SU-DHL-6 (cell line): ENCODE measurements at regions not wholly inside any gene's neighbourhood (a gene's known extent, or its start where the extent isn't known, plus 50 kb on each side); places are given as distances from the start of the nearest gene placed in this dataset.
"Not testable (repeated sequence)": the region's sequence is repeated elsewhere in the genome, so short reads cannot be mapped to it uniquely, and the experiment has no call there.

ENCODE experiments used
- H2AFZ ChIP-seq: fragments of 200-600 bp; sonication (generic); 2 replicates; pipeline ENCODE4 v1.6.1; 2014; ENCODE audit warnings: low read depth, mild to moderate bottlenecking, moderate library complexity, mixed read lengths, antibody characterized with exemption, low read length; ENCODE audit not compliant: severe bottlenecking
- H3F3A ChIP-seq: fragments of 200-600 bp; shearing (Covaris generic); 2 replicates; pipeline ENCODE4 v1.6.0; 2016; ENCODE audit warnings: antibody characterized with exemption, mild to moderate bottlenecking; ENCODE audit not compliant: insufficient read depth
- H3K27ac ChIP-seq: fragments of 200-600 bp; sonication (generic); 2 replicates; pipeline ENCODE4 v1.5.1; 2016; ENCODE audit warnings: low read depth, mild to moderate bottlenecking, low read length, moderate library complexity, mixed read lengths
- H3K27me3 ChIP-seq: fragments of 200-600 bp; sonication (generic), shearing (Covaris generic); 2 replicates; pipeline ENCODE4 v1.6.0; 2014; ENCODE audit warnings: mild to moderate bottlenecking, low read length
- H3K36me3 ChIP-seq: fragments of 200-600 bp; sonication (generic); 2 replicates; pipeline ENCODE4 v1.6.1; 2014; ENCODE audit warnings: mild to moderate bottlenecking, low read length, mixed read lengths
- H3K4me2 ChIP-seq: fragments of 300-600, 200-600 bp; shearing (Covaris generic), sonication (generic); 2 replicates; pipeline ENCODE4 v1.6.0; 2014; ENCODE audit warnings: low read length, low read depth, mild to moderate bottlenecking; ENCODE audit not compliant: poor library complexity, severe bottlenecking
- H3K4me3 ChIP-seq: fragments of 200-600 bp; sonication (generic); 2 replicates; pipeline ENCODE4 v1.5.1; 2014; ENCODE audit warnings: antibody characterized with exemption, low read length, mild to moderate bottlenecking, mixed read lengths; ENCODE audit not compliant: insufficient read depth, poor library complexity, severe bottlenecking
- H3K79me2 ChIP-seq: fragments of 200-600 bp; sonication (generic); 2 replicates; pipeline ENCODE4 v1.6.1; 2014; ENCODE audit warnings: mild to moderate bottlenecking, low read length, moderate library complexity; ENCODE audit not compliant: insufficient read depth
- H3K9ac ChIP-seq: fragments of 200-600 bp; sonication (generic); 2 replicates; pipeline ENCODE4 v1.7.0; 2014; ENCODE audit warnings: mild to moderate bottlenecking, low read length
- H3K9me2 ChIP-seq: fragments of 200-600 bp; sonication (generic); replicated peaks from 2 replicates; pipeline ENCODE4 v1.6.1; 2014; ENCODE audit warnings: low read length; ENCODE audit not compliant: insufficient read depth
- H3K9me3 ChIP-seq: fragments of 200-600 bp; sonication (generic); 2 replicates; pipeline ENCODE4 v1.6.1; 2014; ENCODE audit warnings: low read length, mixed read lengths; ENCODE audit not compliant: insufficient read depth
- H4K20me1 ChIP-seq: fragments of 200-600 bp; sonication (generic); 2 replicates; pipeline ENCODE4 v1.6.1; 2014; ENCODE audit warnings: low read depth, mild to moderate bottlenecking, antibody characterized with exemption, low read length, moderate library complexity, mixed read lengths
- CTCF ChIP-seq: fragments of 200-600 bp; sonication (generic); IDR thresholded peaks from one replicate; pipeline ENCODE4 v1.5.1; 2017; ENCODE audit warnings: antibody characterized with exemption, mild to moderate bottlenecking, low read length, moderate library complexity; ENCODE audit not compliant: insufficient read depth, poor library complexity, severe bottlenecking
- EZH2phosphoT487 ChIP-seq: fragments of 200-600 bp; sonication (generic), shearing (Covaris generic); conservative IDR thresholded peaks from 2 replicates; pipeline ENCODE4 v1.6.1; 2018; ENCODE audit warnings: mild to moderate bottlenecking, antibody characterized with exemption, low read length, moderate library complexity, mixed read lengths

DNA sequence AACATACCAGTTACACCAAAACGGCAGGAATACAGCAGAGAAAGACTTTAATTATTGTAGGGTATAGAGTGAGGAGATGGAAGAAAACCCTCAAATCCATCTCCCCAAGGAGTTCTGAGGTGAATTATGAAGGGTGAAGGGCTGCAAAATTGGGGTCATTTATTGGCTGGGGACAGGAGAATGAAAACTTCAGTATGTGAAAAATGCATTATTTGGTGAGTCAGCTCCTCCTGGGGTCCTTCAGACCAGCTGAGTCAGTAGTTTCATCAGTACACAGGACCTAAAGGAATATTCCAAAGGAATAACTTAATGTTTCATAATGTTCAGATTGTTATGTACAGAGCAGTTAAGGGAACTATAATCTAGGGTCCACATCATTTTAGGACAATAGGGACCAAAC lies 566.0 kb downstream of the GBE1 start:
- H3K27me3 ChIP-seq, result no peaks in the 10 kb centered on the region
- H4K20me1 ChIP-seq, result no peaks in the 10 kb centered on the region
- no peak overlapping the region for H3K9ac ChIP-seq
- H3F3A ChIP-seq, result no peaks in the 10 kb centered on the region
- no peaks in the 10 kb centered on the region for H3K9me2 ChIP-seq
- H3K4me2 ChIP-seq, result no peak overlapping the region
- H3K79me2 ChIP-seq, result no peaks in the 10 kb centered on the region
- no peak for TF ChIP-seq EZH2phosphoT487
- no peak for TF ChIP-seq CTCF
- no peak overlapping the region for H2AFZ ChIP-seq
- H3K27ac ChIP-seq, result no peak overlapping the region
- no peaks in the 10 kb centered on the region for H3K36me3 ChIP-seq
- no peaks in the 10 kb centered on the region for H3K9me3 ChIP-seq
- H3K4me3 ChIP-seq, result no peak overlapping the region

GRCh38 chr3:81186412-81186811 lies 575.0 kb downstream of the GBE1 start:
- no peaks in the 10 kb centered on the region for H3K9me3 ChIP-seq
- no peak for TF ChIP-seq EZH2phosphoT487
- no peak for TF ChIP-seq CTCF
- no peaks in the 10 kb centered on the region for H3F3A ChIP-seq
- no peaks in the 10 kb centered on the region for H3K27me3 ChIP-seq
- H4K20me1 ChIP-seq, result no peaks in the 10 kb centered on the region
- no peak overlapping the region for H3K4me3 ChIP-seq
- no peak overlapping the region for H3K27ac ChIP-seq
- no peaks in the 10 kb centered on the region for H3K79me2 ChIP-seq
- no peak overlapping the region for H2AFZ ChIP-seq
- no peak overlapping the region for H3K9ac ChIP-seq
- no peak overlapping the region for H3K4me2 ChIP-seq
- H3K9me2 ChIP-seq, result no peaks in the 10 kb centered on the region
- no peaks in the 10 kb centered on the region for H3K36me3 ChIP-seq

DNA sequence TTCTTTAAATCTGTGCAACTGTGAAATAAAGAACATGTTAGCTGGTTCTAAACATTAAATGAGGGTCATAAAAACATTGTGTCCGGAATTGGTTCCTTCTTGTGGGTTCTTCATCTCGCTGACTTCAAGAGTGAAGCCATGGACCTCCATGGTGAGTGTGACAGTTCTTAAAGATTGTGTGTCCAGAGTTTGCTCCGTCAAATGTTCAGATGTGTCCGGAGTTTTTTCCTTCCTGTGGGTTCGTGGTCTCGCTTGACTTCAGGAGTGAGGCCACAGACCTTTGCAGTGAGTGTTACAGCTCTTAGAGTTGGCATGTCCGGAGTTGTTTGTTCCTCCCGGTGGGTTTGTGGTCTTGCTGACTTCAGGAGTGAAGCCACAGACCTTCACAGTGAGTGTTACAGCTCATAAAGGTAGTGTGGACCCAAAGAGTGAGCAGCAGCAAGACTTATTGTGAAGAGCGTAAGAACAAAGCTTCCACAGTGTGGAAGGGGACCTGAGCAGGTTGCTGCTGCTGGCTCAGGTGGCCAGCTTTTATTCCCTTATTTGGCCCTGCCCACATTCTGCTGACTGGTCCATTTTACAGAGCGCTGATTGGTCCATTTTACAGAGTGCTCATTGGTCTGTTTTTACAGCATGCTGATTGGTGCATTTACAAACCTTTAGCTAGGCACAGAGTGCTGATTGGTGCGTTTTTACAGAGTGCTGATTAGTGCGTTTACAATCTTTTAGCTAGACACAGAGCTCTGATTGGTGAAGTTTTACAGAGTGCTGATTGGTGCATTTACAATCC lies 579.2 kb downstream of the GBE1 start:
- not testable (repeated sequence) for H2AFZ ChIP-seq, H3K9ac ChIP-seq, H3K9me2 ChIP-seq, H3K9me3 ChIP-seq, H4K20me1 ChIP-seq, H3K4me2 ChIP-seq, H3K27me3 ChIP-seq, H3K27ac ChIP-seq, H3K4me3 ChIP-seq, H3K36me3 ChIP-seq, H3F3A ChIP-seq, H3K79me2 ChIP-seq

DNA sequence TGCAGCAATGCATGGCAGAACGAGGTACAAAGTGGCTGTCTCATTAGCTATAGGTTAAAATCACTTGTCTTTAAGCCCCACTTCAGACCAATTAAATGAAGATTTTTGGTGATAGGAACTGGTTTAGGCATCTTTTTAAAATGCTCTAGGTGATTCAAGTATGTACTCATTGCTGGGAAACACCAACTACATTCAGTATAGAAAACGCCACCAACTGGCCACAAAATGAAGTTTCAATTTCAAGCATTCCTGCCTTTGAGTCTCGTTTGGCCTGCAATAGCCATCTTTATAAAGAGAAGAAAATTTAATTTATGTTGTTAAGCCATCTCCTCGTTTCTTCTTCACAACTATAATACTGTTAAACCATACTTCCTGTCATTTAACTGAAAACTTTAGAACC lies 587.9 kb downstream of the GBE1 start:
- Histone ChIP-seq H3K79me2 (no peaks in the 10 kb centered on the region), H3K27me3 (no peaks in the 10 kb centered on the region), H3K4me3 (no peak overlapping the region), H4K20me1 (no peaks in the 10 kb centered on the region), H3K9me2 (no peaks in the 10 kb centered on the region), H3K27ac (no peak overlapping the region), H3K4me2 (no peak overlapping the region), H3K9me3 (0 out of 2 replicates have a peak, but pooled peaks cover 3% of the 10 kb centered on the region), H3K36me3 (no peaks in the 10 kb centered on the region), H3F3A (no peaks in the 10 kb centered on the region), H2AFZ (no peak overlapping the region), H3K9ac (no peak overlapping the region)
- TF ChIP-seq EZH2phosphoT487, result no peak
- TF ChIP-seq CTCF, result no peak
